Neural cell (in vitro differentiated cells): ENCODE measurements at regions not wholly inside any gene's neighbourhood (a gene's known extent, or its start where the extent isn't known, plus 50 kb on each side); places are given as distances from the start of the nearest gene placed in this dataset.

ENCODE experiments used
- H2AFZ ChIP-seq: fragments of 200-600, 300-800 bp; sonication (generic), shearing (Covaris generic); 2 replicates; pipeline ENCODE4 v1.6.0; 2014; ENCODE audit warnings: low read depth, mild to moderate bottlenecking, antibody characterized with exemption, low read length, moderate library complexity
- H3F3A ChIP-seq: fragments of 200-600 bp; shearing (Covaris generic); 2 replicates; pipeline ENCODE4 v1.6.1; 2016; ENCODE audit warnings: mild to moderate bottlenecking, moderate library complexity, mixed read lengths, antibody characterized with exemption, low read length; ENCODE audit not compliant: insufficient read depth, poor library complexity, severe bottlenecking
- H3K27ac ChIP-seq: fragments of 200-600, 300-800 bp; sonication (generic), shearing (Covaris generic); 2 replicates; pipeline ENCODE4 v1.5.1; 2014; ENCODE audit warnings: mild to moderate bottlenecking, low read length, moderate library complexity
- H3K27me3 ChIP-seq: fragments of 300-800, 200-600 bp; sonication (generic), shearing (Covaris generic); 2 replicates; pipeline ENCODE4 v1.6.0; 2014; ENCODE audit warnings: mild to moderate bottlenecking, low read depth, low read length, moderate library complexity; ENCODE audit not compliant: insufficient read depth
- H3K36me3 ChIP-seq: fragments of 300-800, 200-600 bp; sonication (generic), shearing (Covaris generic); 2 replicates; pipeline ENCODE4 v1.5.1; 2014; ENCODE audit warnings: mild to moderate bottlenecking, antibody characterized with exemption, low read length, moderate library complexity; ENCODE audit not compliant: insufficient read depth
- H3K4me2 ChIP-seq: fragments of 300-800, 200-600 bp; sonication (generic), shearing (Covaris generic); 2 replicates; pipeline ENCODE4 v1.6.0; 2014; ENCODE audit warnings: mild to moderate bottlenecking, low read length
- H3K4me3 ChIP-seq: fragments of 300-800, 200-600 bp; sonication (generic), shearing (Covaris generic); 2 replicates; pipeline ENCODE4 v1.5.1; 2014; ENCODE audit warnings: mild to moderate bottlenecking, low read length, moderate library complexity
- H3K79me2 ChIP-seq: fragments of 200-600 bp; shearing (Covaris generic); replicated peaks from 2 replicates; pipeline ENCODE4 v1.6.0; 2014; ENCODE audit warnings: mild to moderate bottlenecking, low read length, moderate library complexity; ENCODE audit not compliant: insufficient read depth
- H3K9ac ChIP-seq: fragments of 300-800, 200-600 bp; sonication (generic), shearing (Covaris generic); 2 replicates; pipeline ENCODE4 v1.6.1; 2016; ENCODE audit warnings: mild to moderate bottlenecking, low read length, mixed read lengths
- H3K9me2 ChIP-seq: fragments of 200-600 bp; shearing (Covaris generic); 2 replicates; pipeline ENCODE4 v1.6.1; 2016; ENCODE audit warnings: mild to moderate bottlenecking, low read length, mixed read lengths; ENCODE audit not compliant: insufficient read depth
- H3K9me3 ChIP-seq: fragments of 200-600, 300-800 bp; sonication (generic), shearing (Covaris generic); 2 replicates; pipeline ENCODE4 v1.6.1; 2016; ENCODE audit warnings: mild to moderate bottlenecking, mixed run types, low read length, moderate library complexity, mixed read lengths
- H4K20me1 ChIP-seq: fragments of 200-600 bp; shearing (Covaris generic); 2 replicates; pipeline ENCODE4 v1.6.1; 2016; ENCODE audit warnings: mild to moderate bottlenecking, mixed run types; ENCODE audit not compliant: insufficient read depth
- EP300 ChIP-seq: fragments of 450-650 bp; conservative IDR thresholded peaks from 2 replicates; pipeline ENCODE4 v1.6.1; 2014; ENCODE audit warnings: antibody characterized with exemption, mild to moderate bottlenecking, moderate library complexity; ENCODE audit not compliant: poor library complexity, severe bottlenecking
- EZH2 ChIP-seq: fragments of 200-600, 300-800 bp; shearing (Covaris generic), sonication (generic); IDR thresholded peaks from 2 replicates; pipeline ENCODE4 v1.6.1; 2014; ENCODE audit warnings: antibody characterized with exemption, low read length, borderline replicate concordance, mild to moderate bottlenecking; ENCODE audit not compliant: insufficient read depth, poor library complexity, severe bottlenecking
- MXI1 ChIP-seq: fragments of 450-650 bp; conservative IDR thresholded peaks from 2 replicates; pipeline ENCODE4 v1.6.1; 2014; ENCODE audit warnings: antibody characterized with exemption, mild to moderate bottlenecking; ENCODE audit not compliant: poor library complexity, severe bottlenecking
- POLR2AphosphoS5 ChIP-seq: IDR thresholded peaks from 2 replicates; pipeline ENCODE4 v1.6.1; 2012
- RAD21 ChIP-seq: fragments of 450-650 bp; conservative IDR thresholded peaks from 2 replicates; pipeline ENCODE4 v1.6.1; 2014; ENCODE audit warnings: antibody characterized with exemption, mild to moderate bottlenecking, moderate library complexity
- SMC3 ChIP-seq: fragments of 450-650 bp; conservative IDR thresholded peaks from 2 replicates; pipeline ENCODE4 v1.6.1; 2014; ENCODE audit warnings: antibody characterized with exemption, mild to moderate bottlenecking, moderate library complexity; ENCODE audit not compliant: poor library complexity
- TAF1 ChIP-seq: IDR thresholded peaks from 2 replicates; pipeline ENCODE4 v1.6.1; 2012; ENCODE audit warnings: low read depth
- TF ChIP-seq, protein P1 (sequence below): fragments of 450-650 bp; IDR thresholded peaks from 2 replicates; pipeline ENCODE4 v1.5.1; 2014; ENCODE audit warnings: antibody characterized with exemption, mild to moderate bottlenecking, moderate library complexity; ENCODE audit not compliant: poor library complexity, severe bottlenecking
- TF ChIP-seq, protein P2 (sequence below): IDR thresholded peaks from 2 replicates; pipeline ENCODE4 v1.6.1; 2012; ENCODE audit warnings: borderline replicate concordance

DNA sequence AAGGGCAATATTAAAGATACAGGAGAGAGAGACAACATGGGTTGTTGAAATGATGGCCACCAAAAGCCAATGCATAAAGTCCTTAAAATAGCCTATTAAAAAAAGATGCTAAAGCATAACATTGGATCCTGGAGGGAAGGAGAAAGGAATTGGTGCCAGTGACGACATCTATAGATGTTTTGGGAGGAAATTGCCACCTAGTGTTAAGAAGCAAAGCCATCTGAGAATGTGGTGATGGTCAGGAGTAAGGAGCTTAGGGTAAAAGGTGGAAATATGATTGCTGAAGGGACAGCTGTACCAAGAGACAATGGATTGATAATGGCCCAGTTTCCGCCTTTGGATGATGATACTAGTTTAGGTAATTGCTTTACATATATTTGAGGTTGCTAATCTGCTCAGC, 85.1 kb downstream of the TMEM30B start:
- H3K9me3 ChIP-seq = no peaks in the 10 kb centered on the region
- H3K9me2 ChIP-seq = no peaks in the 10 kb centered on the region
- no peaks in the 10 kb centered on the region for H3K79me2 ChIP-seq
- H3K27me3 ChIP-seq = no peaks in the 10 kb centered on the region
- no peaks in the 10 kb centered on the region for H4K20me1 ChIP-seq
- no peak overlapping the region for H3K9ac ChIP-seq
- no peaks in the 10 kb centered on the region for H3F3A ChIP-seq
- no peak for TF ChIP-seq EZH2
- H3K4me3 ChIP-seq = no peak overlapping the region
- no peaks in the 10 kb centered on the region for H3K36me3 ChIP-seq
- H3K27ac ChIP-seq = no peak overlapping the region
- H2AFZ ChIP-seq = no peak overlapping the region
- no peak overlapping the region for H3K4me2 ChIP-seq

DNA sequence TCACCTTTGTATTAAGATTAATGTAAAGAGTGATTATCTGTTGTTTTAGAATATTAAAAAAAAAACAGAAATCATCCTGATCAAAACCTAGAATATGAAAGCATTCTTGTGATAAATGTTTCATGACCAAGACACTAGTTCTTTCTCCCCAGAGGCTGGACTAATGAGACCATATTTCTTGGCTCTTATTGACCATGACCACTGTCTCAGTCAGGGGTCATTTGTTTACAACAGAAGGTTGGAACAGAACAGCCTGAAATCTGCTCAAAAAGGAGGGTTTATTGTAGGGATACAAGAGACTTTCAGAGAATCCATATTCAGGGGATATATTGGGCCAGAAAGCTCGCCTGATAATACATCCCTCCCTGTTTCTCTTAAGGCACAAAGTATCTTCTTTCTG, 87.7 kb downstream of the TMEM30B start:
- Histone ChIP-seq H3K4me3 (no peak overlapping the region), H3K9me3 (no peaks in the 10 kb centered on the region), H3K4me2 (no peak overlapping the region), H4K20me1 (no peaks in the 10 kb centered on the region), H3K9ac (no peak overlapping the region), H3F3A (no peaks in the 10 kb centered on the region), H3K9me2 (no peaks in the 10 kb centered on the region), H3K79me2 (no peaks in the 10 kb centered on the region), H3K27me3 (no peaks in the 10 kb centered on the region), H2AFZ (no peak overlapping the region), H3K36me3 (no peaks in the 10 kb centered on the region), H3K27ac (no peak overlapping the region)
- TF ChIP-seq RAD21 (no peak), TAF1 (no peak), EP300 (no peak), MXI1 (no peak), EZH2 (no peak), POLR2AphosphoS5 (no peak), SMC3 (no peak)
- TF ChIP-seq, protein P1, sequence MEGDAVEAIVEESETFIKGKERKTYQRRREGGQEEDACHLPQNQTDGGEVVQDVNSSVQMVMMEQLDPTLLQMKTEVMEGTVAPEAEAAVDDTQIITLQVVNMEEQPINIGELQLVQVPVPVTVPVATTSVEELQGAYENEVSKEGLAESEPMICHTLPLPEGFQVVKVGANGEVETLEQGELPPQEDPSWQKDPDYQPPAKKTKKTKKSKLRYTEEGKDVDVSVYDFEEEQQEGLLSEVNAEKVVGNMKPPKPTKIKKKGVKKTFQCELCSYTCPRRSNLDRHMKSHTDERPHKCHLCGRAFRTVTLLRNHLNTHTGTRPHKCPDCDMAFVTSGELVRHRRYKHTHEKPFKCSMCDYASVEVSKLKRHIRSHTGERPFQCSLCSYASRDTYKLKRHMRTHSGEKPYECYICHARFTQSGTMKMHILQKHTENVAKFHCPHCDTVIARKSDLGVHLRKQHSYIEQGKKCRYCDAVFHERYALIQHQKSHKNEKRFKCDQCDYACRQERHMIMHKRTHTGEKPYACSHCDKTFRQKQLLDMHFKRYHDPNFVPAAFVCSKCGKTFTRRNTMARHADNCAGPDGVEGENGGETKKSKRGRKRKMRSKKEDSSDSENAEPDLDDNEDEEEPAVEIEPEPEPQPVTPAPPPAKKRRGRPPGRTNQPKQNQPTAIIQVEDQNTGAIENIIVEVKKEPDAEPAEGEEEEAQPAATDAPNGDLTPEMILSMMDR = no peak
- TF ChIP-seq, protein P2, sequence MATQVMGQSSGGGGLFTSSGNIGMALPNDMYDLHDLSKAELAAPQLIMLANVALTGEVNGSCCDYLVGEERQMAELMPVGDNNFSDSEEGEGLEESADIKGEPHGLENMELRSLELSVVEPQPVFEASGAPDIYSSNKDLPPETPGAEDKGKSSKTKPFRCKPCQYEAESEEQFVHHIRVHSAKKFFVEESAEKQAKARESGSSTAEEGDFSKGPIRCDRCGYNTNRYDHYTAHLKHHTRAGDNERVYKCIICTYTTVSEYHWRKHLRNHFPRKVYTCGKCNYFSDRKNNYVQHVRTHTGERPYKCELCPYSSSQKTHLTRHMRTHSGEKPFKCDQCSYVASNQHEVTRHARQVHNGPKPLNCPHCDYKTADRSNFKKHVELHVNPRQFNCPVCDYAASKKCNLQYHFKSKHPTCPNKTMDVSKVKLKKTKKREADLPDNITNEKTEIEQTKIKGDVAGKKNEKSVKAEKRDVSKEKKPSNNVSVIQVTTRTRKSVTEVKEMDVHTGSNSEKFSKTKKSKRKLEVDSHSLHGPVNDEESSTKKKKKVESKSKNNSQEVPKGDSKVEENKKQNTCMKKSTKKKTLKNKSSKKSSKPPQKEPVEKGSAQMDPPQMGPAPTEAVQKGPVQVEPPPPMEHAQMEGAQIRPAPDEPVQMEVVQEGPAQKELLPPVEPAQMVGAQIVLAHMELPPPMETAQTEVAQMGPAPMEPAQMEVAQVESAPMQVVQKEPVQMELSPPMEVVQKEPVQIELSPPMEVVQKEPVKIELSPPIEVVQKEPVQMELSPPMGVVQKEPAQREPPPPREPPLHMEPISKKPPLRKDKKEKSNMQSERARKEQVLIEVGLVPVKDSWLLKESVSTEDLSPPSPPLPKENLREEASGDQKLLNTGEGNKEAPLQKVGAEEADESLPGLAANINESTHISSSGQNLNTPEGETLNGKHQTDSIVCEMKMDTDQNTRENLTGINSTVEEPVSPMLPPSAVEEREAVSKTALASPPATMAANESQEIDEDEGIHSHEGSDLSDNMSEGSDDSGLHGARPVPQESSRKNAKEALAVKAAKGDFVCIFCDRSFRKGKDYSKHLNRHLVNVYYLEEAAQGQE = no peak

DNA sequence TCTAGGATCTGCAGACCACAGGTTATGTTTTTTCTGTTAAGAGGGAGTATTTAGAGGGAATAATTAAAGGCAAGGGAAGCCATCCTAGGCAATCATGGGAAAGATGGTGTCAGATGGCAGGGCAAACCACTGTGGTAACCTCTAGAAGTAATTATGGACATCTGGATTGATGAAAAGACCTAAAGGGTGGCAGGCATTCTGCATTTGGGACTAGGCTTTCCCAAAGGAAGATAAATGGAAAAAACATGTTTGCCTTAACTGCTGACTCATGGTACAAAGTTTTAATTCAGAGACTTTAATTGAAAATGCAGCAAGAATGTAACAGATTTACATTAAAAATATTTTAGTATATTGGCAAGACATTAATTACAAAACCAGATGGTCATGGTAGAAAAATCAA, 88.1 kb downstream of the TMEM30B start:
- H3K79me2 ChIP-seq = no peaks in the 10 kb centered on the region
- TF ChIP-seq EP300 (no peak), RAD21 (no peak), SMC3 (no peak), TAF1 (no peak), EZH2 (no peak)
- TF ChIP-seq, protein P1 = no peak
- H3K27me3 ChIP-seq = no peaks in the 10 kb centered on the region
- no peak overlapping the region for H3K4me2 ChIP-seq
- no peak overlapping the region for H3K27ac ChIP-seq
- no peak overlapping the region for H3K9ac ChIP-seq
- no peak overlapping the region for H3K4me3 ChIP-seq
- H2AFZ ChIP-seq = no peak overlapping the region
- no peaks in the 10 kb centered on the region for H3K36me3 ChIP-seq
- H3K9me3 ChIP-seq = no peaks in the 10 kb centered on the region
- H3F3A ChIP-seq = no peaks in the 10 kb centered on the region
- no peaks in the 10 kb centered on the region for H3K9me2 ChIP-seq
- no peaks in the 10 kb centered on the region for H4K20me1 ChIP-seq
